ENCODE measurements at regions not wholly inside any gene's neighbourhood (a gene's known extent, or its start where the extent isn't known, plus 50 kb on each side); places are given as distances from the start of the nearest gene placed in this dataset.
"Not testable (repeated sequence)": the region's sequence is repeated elsewhere in the genome, so short reads cannot be mapped to it uniquely, and the experiment has no call there.

DNA sequence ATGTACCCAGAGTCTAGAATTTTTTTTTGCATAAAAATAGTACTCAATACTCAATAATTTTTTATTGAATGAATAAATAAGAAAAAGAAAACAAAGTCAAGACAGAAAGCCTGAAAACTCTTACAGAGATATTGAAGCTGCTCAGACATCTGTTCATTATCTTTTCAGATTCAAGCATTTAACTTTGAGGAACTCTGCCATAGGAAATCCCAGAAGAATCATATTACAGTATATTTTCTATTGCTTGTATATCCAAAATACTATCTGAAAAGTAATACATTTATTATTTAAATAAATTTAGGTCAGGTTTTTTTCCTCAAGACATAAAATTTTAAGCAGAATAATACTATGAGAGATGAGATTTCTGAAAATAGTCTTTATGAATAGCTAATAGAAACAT is 755.9 kb upstream of the ADGRL4 start:
- no peak for DNase-seq (ENCODE audit: low spot score)

DNA sequence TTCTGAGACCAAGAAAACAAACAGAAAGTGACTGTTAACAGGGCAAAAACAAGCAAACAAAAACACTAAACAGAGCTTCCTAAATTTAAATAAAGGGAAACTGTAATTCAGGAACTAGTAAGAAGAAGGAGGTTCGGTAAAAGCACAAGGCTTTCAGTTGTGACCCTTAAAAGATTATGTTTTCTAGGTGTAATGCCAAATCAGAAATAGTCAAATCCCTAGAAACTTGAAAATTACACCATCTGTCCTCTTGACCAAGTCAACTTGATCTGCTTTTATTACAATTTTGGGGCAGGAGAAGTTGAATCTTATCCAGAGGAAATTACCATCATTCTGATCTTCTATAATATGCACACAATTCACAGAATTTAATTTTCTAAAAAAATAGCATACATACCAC is 754.0 kb upstream of the ADGRL4 start:
- DNase-seq (ENCODE audit: low spot score): no peak

DNA sequence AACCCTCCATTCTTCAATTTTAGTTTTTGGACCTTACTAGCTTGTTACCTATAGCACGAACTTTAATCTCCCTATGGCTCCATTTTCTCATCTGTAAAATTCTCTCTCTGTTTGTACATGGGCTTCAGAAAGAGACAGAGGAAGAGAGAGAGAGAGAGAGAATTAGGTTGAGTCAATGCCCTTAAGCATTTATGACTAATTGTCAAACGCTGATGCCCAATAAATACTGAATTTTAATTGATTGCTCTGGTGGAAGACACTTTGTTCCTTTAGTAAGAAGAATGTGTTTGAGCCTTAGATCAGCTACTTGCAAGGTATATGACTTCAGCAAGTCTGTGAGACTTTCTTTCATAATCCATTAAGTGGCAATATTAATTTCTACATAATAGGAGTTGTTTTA is 743.1 kb upstream of the ADGRL4 start:
- DNase-seq (ENCODE audit: low spot score): no peak

DNA sequence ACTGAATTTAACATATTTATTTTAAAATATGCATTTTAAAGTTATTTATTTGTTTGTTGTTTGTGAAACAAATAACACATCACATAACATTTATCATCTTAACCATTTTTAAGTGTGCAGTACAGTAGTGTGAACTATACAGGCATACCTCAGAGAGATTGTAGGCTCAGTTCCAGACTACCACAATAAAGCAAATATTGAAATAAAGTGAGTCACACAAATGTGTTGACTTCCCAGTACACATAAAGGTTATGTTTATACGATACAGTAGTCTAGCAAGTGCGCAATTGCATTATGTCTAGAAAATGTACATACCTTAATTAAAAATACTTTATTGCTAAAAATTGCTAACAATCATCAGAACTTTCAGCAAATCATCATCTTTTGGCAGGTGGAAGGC is 739.4 kb upstream of the ADGRL4 start:
- no peak for DNase-seq (ENCODE audit: low spot score)

DNA sequence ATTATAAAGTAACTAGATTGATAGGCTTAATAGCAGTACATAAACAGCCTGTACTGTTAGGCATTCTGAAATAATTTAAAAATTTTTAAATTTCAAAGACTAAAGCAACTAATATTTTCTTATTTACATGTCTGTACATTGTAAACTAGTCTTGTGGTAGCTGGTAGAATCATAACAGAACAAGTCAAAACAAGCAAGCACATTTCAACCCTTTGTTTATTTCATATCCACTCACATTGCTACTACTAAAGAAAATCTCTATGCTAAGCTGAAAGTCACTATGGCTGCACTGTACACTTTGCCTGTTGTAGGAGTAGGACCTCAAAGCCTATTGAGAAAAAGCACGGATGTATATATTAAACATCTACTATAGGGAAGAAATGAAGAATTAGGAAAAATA is 738.2 kb upstream of the ADGRL4 start:
- DNase-seq (ENCODE audit: low spot score): no peak

DNA sequence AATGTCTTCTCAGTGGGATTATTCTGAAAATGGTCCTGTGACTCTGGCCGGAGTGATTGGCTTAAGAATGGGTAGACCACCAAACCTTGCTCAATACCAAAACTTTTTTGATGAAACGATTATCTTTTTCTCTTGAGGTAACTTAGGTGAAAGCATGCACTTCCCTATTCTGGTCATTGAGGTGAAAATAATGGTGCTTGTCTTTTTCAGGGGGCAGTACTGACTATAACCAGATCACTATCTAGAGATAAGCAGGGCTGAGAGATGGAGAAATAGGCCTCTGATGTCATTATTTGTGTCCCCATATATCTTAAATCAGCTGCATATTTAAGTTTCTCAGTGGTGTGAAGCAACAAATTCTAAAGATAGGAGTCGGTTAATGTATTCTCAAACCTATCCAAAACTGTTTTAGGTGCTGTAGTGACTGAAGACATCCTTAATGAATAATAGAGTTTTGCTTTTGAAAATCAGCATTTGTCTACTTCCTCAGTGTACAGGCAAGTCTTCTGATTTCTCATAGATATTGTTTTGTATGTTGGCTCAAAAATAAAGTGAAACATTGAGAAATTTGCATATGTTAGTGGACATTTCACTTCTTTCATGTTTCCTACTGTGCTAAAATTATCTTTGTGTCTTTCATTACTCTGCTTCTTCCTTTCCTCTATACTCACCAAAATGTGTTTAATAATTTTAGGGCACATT is 735.3 kb upstream of the ADGRL4 start:
- DNase-seq (ENCODE audit: low spot score): no peak

DNA sequence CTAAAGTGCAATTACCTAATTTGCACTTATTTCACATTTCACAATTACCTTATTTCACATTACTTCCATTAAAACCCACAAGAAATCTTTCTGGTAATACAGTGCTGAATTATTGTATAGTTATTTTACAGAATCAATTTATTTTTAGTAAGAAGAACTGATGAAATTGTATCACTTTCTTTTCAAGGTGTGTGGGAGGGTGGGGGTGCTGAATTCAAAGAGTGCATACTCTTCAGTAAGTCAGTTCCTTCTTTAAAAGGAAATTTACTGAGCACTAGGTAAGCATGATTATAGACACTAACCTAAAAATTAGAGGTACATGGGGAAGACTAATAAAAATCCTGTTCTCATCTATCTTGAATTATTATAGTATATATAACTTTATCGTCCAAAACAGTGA is 731.6 kb upstream of the ADGRL4 start:
- DNase-seq (ENCODE audit: low spot score): no peak

DNA sequence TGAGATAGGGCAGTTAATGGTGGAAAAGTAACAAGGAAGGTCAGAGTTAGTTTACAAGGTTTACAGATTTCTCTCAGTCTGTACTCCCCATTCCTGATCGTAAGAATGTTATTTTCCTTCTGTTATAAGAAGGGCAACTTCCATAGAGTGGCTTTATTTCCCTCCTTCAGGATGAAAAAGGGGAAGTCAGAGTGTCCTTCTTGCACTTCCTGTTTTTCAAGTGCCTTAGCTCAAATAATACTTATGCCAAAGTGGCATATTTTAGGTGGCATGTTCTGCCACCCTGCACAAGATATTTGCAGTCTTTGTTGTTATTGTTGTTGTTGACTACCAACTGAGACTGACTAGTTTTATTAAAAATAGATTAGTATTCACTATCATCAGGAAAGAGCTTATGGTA is 730.7 kb upstream of the ADGRL4 start:
- DNase-seq (ENCODE audit: low spot score): no peak

DNA sequence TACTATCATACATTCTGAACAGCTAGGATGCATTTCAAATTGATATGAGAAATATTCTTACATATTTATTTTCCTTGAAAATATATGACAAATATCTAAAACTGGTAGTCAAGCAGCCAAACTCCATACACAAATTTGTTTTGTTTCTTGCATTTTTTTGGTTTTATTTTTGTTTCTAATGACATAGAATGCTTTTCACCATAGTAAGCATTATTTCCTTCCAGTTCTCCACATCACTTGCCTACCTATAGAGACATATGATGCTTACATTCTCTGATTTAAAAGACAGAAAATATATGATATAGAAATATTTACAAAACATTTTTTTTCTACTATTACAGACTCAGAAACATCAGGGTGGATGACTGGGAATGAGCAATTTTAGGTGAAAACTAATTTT is 726.4 kb upstream of the ADGRL4 start:
- no peak for DNase-seq (ENCODE audit: low spot score)

DNA sequence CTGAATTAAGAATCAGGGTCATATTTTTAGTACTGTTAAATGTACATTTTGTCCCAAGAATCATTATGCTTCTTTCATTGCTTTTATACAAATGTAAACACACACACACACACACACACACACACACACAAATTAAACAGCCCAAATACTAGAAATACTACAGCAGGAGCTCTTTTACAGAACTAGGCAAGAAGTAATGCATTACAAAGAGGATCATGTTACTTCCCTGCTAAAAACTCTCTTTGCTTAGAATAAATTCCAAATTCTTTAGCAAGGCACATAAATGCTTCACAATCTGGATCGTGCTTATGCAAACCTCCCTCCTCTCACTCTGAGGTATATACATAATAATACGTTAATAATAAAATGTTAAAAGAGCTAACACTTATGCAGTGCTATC is 720.4 kb upstream of the ADGRL4 start:
- no peak for DNase-seq (ENCODE audit: low spot score)

DNA sequence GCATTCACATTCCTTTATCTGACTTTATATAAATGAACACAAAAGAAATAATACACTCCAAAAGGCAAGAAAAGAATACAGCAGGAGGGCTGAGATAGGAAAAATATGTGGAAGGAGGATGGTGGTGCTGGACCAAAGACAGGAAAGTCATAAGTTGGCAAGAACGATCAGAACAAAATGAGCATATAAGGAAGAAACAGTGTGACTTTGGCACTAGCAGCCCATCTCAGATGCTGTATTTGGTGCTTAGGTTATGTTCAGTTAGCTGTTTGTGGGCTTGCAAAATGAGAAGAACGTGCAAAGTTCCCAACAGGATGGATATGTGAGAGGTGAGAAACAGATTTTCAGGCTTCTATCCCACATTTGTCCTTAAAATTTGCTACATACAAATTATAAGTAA is 719.8 kb upstream of the ADGRL4 start:
- DNase-seq (ENCODE audit: low spot score): no peak

DNA sequence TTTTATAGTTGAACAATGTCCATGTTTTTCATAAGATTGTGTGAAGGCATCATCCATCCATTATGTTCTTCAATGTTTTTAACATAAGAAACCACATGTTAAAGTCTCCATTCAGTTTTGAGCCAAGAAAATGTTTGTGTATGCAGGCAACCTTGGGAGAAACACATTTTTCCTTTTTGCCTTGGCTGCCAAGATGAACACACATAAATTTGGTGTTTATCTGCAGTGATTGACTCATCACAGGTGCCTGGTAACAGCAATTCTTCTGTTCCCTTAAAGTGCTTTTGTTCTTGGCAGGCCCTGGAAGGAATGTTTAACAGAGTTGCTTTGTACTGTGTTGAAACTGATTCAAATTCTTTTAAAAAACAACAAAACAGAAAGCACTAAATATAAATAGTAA is 709.9 kb upstream of the ADGRL4 start:
- no peak for DNase-seq (ENCODE audit: low spot score)

DNA sequence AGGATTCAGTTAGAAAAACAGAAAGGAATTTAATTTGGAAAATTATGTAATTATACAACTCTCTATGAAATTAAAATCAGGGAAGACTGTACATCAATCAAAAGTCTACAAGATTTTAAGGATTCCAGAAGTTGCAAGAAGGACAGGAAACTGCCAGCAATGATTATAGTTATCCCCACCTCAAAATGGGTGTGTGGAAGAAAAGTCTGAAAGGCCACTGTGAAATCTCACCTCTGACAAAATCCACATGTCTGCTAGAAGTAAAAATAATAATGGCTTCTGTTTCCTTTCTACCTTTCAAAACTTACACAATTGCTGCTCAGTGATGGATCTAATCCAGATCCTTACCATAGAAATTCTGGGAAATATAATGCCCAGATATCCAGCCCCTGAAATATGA is 708.1 kb upstream of the ADGRL4 start:
- no peak for DNase-seq (ENCODE audit: low spot score)

DNA sequence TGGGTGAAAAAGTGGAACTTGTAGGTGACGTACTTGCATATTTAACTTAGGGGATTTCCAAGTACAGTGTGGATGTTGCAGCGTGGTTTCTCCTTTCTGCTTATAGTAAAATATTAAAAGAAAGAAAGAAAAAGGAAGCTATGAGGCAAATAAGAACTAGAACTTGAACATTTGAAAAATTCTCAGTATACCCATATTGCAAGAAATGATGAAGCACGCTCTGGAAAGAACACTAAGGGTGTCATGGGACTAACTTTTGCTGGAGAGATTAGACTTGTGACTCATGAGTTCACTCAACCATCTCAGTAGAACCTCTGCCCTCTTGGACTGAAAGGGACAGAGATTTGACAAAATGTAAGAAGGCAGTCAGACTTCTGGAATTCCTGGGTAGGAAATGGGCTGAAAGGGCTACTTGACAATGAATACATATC is 704.5 kb upstream of the ADGRL4 start:
- no peak for DNase-seq (ENCODE audit: low spot score)

DNA sequence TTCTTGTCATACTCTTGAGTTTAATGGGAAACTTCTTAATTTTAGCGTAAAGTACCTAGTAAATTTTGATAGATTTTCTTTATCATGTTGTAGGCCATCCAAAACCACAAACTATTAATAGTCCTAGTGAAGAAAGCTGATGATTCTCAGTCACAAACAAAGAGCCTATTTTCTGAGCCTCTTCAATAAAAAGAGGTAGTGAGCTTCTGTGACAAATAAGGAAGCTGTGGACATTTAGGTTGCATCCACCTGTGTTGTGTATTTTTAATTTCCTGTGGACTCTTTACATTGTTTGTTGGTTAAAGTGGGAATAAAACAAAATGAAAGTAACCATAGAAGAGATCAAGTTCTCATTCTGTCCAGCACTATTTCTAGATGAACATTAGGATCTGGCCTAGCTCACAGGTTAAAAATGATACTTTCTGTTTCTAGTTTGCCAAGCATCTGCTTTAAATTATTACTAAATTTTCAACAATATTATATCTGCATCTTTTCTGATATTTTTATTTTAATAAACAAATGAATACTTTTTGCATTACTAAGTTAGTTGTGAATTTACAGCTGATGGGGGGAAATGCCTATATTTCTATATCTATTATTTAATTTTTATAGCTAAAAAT is 702.2 kb upstream of the ADGRL4 start:
- no peak for DNase-seq (ENCODE audit: low spot score)

DNA sequence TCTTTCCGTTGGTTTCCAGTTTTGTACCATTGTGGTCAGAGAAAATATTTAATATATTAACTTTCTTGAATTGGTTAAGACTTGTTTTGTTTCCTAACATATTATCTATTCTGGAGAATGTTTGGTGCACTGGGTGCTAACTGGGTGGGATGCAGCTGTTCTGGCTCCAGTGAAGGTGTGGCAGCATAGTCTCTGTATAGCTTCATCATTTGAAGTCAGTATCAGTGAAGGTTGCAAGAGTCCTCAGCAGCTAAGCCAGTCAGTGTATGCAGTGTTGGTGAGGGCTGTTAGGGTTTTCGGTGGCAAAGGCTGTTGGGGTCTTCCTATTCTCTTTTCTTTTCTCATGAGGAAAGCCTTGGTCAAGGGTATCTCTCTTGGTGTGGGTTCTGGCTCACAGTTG is 698.7 kb upstream of the ADGRL4 start:
- DNase-seq (ENCODE audit: low spot score): no peak

DNA sequence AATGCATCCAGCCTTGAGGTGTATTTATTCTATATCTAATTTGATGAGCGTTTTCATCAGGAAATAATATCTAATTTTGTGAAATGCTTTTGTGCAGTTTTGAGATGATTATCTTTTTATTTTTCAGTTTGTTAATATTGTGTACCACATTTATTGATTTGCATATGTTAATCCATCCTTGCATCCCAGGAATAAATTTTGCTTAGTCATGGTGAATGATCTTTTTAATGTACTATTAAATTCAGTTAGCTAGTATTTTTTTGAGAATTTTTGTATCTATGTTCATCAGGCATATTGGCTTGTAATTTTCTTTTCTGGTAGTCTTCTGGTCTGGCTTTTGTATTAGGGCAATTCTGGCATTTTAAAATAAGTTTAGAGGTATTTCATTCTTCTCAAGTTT is 697.5 kb upstream of the ADGRL4 start:
- no peak for DNase-seq (ENCODE audit: low spot score)

DNA sequence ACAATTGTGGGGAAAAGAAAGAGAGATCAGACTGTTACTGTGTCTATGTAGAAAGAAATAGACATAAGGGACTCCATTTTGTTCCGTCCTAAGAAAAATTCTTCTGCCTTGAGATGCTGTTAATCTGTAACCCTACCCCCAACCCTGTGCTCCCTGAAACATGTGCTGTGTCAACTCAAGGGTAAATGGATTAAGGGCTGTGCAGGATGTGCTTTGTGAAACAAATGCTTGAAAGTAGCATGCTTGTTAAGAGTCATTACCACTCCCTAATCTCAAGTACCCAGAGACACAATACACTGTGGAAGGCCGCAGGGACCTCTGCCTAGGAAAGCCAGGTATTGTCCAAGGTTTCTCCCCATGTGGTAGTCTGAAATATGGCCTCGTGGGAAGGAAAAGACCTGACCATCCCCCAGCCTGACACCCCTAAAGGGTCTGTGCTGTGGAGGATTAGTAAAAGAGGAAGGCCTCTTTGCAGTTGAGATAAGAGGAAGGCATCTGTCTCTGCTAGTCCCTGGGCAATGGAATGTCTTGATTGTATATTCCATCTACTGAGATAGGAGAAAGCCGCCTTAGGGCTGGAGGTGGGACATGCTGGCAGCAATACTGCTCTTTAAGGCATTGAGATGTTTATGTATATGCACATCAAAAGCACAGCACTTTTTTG is 695.9 kb upstream of the ADGRL4 start:
- not testable (repeated sequence) for DNase-seq (ENCODE audit: low spot score)

DNA sequence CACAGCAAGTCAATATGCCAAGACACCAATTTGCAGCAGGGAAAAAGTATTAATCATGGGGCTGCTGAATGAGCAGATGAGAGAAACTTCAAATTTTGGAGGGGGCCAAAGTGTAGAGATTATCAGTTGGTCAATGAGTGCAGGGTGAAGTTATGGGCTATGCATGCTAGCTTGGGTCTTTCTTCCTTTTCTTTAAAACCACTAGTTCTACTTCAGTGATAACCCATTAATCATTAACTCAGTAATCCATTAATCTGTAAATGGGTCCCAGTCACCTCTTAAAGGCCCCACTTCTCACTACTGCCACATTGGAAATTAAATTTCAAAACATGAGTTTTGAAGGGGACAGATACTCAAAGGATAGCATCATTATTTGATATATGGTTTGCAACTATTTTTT is 688.6 kb upstream of the ADGRL4 start:
- DNase-seq (ENCODE audit: low spot score): no peak

DNA sequence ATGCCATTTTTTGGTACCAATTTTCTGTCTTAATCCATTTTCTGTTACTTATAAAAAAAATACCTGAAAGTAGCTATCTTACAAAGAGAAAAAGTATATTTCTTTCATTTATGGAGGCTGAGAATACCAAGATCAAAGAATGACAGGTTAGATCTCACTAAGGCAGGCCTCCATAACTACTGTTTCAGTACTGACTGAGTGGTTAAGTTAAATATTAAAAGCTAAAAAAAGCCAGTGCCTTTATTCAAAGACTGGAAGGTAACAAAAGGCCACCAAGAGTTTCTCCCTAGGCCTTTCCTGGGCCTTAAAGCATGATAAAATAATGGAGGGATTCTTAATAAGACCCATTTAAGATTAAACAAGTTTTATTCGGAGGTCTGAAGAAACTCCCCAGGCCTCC is 687.7 kb upstream of the ADGRL4 start:
- DNase-seq (ENCODE audit: low spot score): no peak

DNA sequence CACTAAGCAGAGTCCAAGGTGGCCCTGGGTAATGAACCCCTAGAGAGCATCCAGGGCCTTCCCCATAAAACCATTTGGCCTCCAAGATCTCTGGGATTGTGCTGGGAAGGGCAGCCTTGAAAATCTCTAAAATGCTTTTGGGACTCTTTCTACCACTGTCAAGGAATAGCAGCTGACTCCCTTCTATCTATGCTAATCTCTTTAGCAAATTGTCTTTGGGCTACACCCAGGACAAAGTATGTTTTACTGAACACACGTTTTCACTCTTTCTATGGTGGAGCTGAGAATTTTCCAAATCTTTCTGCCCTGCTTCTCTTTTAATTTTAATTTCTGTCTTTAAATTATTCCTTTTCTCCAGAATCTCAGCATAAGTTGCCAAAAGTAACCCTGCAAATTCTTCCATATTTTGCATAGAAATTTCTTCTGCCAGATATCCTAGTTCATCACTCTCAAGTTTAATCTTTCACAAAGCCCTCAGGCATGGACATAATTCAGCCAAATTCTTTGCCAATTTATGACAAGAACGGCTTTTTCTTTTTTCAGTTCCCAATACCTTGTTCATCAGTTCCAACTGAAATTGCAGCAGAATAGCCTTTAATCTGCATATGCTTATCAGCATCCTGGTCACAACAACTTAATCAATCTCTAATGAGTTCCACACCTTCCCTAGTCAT is 687.0 kb upstream of the ADGRL4 start:
- no peak for DNase-seq (ENCODE audit: low spot score)

DNA sequence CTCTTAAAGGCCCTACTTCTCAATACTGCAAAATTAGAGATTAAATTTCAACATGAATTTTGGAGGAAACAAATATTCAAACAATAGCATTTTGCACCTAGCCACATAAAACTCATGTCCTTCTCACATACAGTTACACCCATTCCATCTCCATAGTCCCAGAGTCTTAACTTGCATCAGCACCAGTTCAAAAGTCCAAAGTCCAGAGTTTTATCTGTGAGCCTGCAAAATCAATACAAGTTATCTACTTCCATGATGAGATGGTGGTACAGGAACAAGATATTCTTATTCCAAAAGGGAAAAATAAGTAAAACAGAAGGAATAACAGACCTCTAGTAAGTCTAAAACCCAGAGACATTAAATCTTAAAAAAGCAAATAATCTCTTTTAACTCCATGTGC is 686.0 kb upstream of the ADGRL4 start:
- DNase-seq (ENCODE audit: low spot score): peak; percentile 13

DNA sequence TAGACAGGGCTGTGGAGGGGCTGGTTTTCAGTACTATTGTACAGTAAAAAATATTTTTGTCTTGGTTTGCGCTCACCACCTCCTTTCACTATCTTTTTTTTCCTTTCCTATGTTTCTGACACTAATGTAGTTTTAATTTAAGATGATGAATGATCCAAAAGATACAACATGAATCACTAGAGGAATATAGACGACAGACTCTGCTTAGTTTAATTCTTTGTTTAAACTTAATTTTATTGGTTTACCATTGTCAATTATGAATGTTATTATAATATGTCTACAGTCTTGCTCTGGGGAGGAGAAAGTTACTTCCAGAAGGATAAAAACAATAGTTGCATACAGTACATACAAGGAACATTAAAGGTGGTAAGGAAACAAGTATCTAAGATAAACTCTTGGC is 682.4 kb upstream of the ADGRL4 start:
- DNase-seq (ENCODE audit: low spot score): no peak

Data from HuH-7 (cell line).